ENCODE measurements at regions not wholly inside any gene's neighbourhood (a gene's known extent, or its start where the extent isn't known, plus 50 kb on each side); places are given as distances from the start of the nearest gene placed in this dataset.

- TF ChIP-seq CTCF (IDR thresholded peaks at IDR 0.05; ENCODE audit: poor library complexity) (no peak), EZH2 (IDR thresholded peaks at IDR 0.05; ENCODE audit: borderline replicate concordance) (no peak), EZH2phosphoT487 (IDR thresholded peaks at IDR 0.05; ENCODE audit: low read depth, severe bottlenecking, unreplicated experiment) (no peak)
Observed at GRCh38 chr9:1946526-1947283, 68.4 kb upstream of the SMARCA2 start.

Data from hepatocyte (in vitro differentiated cells).